ENCODE measurements at regions not wholly inside any gene's neighbourhood (a gene's known extent, or its start where the extent isn't known, plus 50 kb on each side); places are given as distances from the start of the nearest gene placed in this dataset.

GRCh38 chr14:26173581-26174110 lies 424.2 kb downstream of the NOVA1 start:
- TF ChIP-seq ZFP3 (CRISPR knock-in tag; IDR thresholded peaks at IDR 0.05) = no peak
- TF ChIP-seq ZNF8 (CRISPR knock-in tag; IDR thresholded peaks at IDR 0.05) = no peak
